K562 (cell line): ENCODE measurements at regions not wholly inside any gene's neighbourhood (a gene's known extent, or its start where the extent isn't known, plus 50 kb on each side); places are given as distances from the start of the nearest gene placed in this dataset.

Experiments
- ATAC-seq: fragments of 200-7000 bp; cut with Tn5 transposase; 3 replicates; pipeline ENCODE4 v1.9.1; 2020; ENCODE audit warnings: moderate library complexity
- BruUV-seq: library from RNA; stranded (reverse); fragments of 400-500 nt; replicated peaks from 2 replicates; lab custom pipeline; 2021; lab: Mats Ljungman, UMichigan
- CTCF ChIA-PET: fragments of 300-600 bp; formaldehyde crosslinking; extraction: SDS; loops from one replicate; lab custom pipeline; 2021; ENCODE audit warnings: low intra/inter-chr PET ratio; lab: Yijun Ruan, JAX
- POLR2A ChIA-PET: fragments of 300-600, 350-650 bp; sonication (Branson Sonifier 250); formaldehyde crosslinking; extraction: SDS; loops from one replicate; lab custom pipeline; 2021; ENCODE audit warnings: antibody characterized with exemption, inconsistent platforms; lab: Yijun Ruan, JAX
- DNase-seq, 4 experiments: peaks; one replicate each; pipeline versions ENCODE4 v3.0.0 to v3.0.0-alpha.2; 2011 to 2018; ENCODE audit warnings: low spot score in 3 of 4, mixed read lengths in 3 of 4; ENCODE audit errors: extremely low read depth in 1 of 4
- FAIRE-seq: peaks from 2 replicates; lab custom pipeline; 2011; peaks lifted over from hg19 to GRCh38; lab: Jason Lieb, UNC
- H2AFZ ChIP-seq: 2 replicates; pipeline ENCODE4 v1.6.0; 2011; ENCODE audit warnings: low read depth, low read length, control low read depth, inconsistent platforms
- H3K27ac ChIP-seq: fragments of 200-600 bp; 3 replicates; pipeline ENCODE4 v1.8.0; 2011; ENCODE audit warnings: low read depth, mild to moderate bottlenecking, control low read depth, inconsistent platforms, low read length, moderate library complexity, mixed read lengths; ENCODE audit errors: extremely low read depth
- H3K27me3 ChIP-seq, 2 experiments: fragments of 300-600 bp in 1 of 2; 2 replicates in 1 of 2; 3 replicates in 1 of 2; pipeline versions ENCODE4 v1.6.0 to v1.8.0; 2011; ENCODE audit warnings: inconsistent platforms in 2 of 2, low read length in 2 of 2, mild to moderate bottlenecking in 1 of 2, mixed read lengths in 1 of 2, moderate library complexity in 1 of 2; ENCODE audit not compliant: control insufficient read depth in 2 of 2, insufficient read depth in 2 of 2
- H3K36me3 ChIP-seq: fragments of 300-600 bp; 3 replicates; pipeline ENCODE4 v1.8.0; 2011; ENCODE audit warnings: mild to moderate bottlenecking, low read length, inconsistent platforms; ENCODE audit not compliant: control insufficient read depth, insufficient read depth
- H3K4me1 ChIP-seq, 2 experiments: fragments of 200-600 bp in 1 of 2; replicated peaks in 1 of 2; 2 replicates in 1 of 2; 3 replicates in 1 of 2; pipeline versions ENCODE4 v1.5.1 to v1.8.0; 2011; ENCODE audit warnings: inconsistent platforms in 2 of 2, low read length in 2 of 2, mild to moderate bottlenecking in 1 of 2, mixed read lengths in 1 of 2, moderate library complexity in 1 of 2; ENCODE audit not compliant: control insufficient read depth in 2 of 2, insufficient read depth in 2 of 2
- H3K4me2 ChIP-seq: 2 replicates; pipeline ENCODE4 v1.6.1; 2011; ENCODE audit warnings: low read length, control low read depth, inconsistent platforms, mixed read lengths; ENCODE audit not compliant: insufficient read depth
- H3K4me3 ChIP-seq: fragments of 200-600 bp; sonication (generic), shearing (Covaris generic); 2 replicates; pipeline ENCODE4 v1.5.1; 2016; ENCODE audit warnings: control low read depth, inconsistent platforms
- H3K79me2 ChIP-seq: fragments of 200-600 bp; 3 replicates; pipeline ENCODE4 v1.8.0; 2011; ENCODE audit warnings: low read length, inconsistent platforms; ENCODE audit not compliant: control insufficient read depth, insufficient read depth
- H3K9ac ChIP-seq, 2 experiments: 2 replicates each; pipeline versions ENCODE4 v1.6.0 to v1.6.1; 2011; ENCODE audit warnings: low read depth in 2 of 2, low read length in 2 of 2, control low read depth in 1 of 2, inconsistent platforms in 1 of 2, mild to moderate bottlenecking in 1 of 2, mixed read lengths in 1 of 2; ENCODE audit not compliant: insufficient read depth in 1 of 2
- H3K9me1 ChIP-seq: one replicate; pipeline ENCODE4 v1.6.0; 2011; ENCODE audit warnings: inconsistent platforms, mild to moderate bottlenecking, low read length, moderate library complexity; ENCODE audit not compliant: control insufficient read depth, insufficient read depth
- H3K9me3 ChIP-seq: replicated peaks from 2 replicates; pipeline ENCODE4 v1.5.1; 2011; ENCODE audit warnings: low read depth, low read length, inconsistent platforms; ENCODE audit not compliant: control insufficient read depth, insufficient read depth
- H4K20me1 ChIP-seq: replicated peaks from 2 replicates; pipeline ENCODE4 v1.6.1; 2011; ENCODE audit warnings: low read length, inconsistent platforms, mixed read lengths; ENCODE audit not compliant: control insufficient read depth, insufficient read depth
- AFF1 ChIP-seq, 2 experiments: fragments of 450-650 bp; IDR thresholded peaks; 2 replicates each; pipeline ENCODE4 v1.6.1; 2018; ENCODE audit warnings: mild to moderate bottlenecking in 2 of 2, low read depth in 1 of 2; ENCODE audit not compliant: partially characterized antibody in 2 of 2
- ATF7 ChIP-seq: fragments of 450-650 bp; IDR thresholded peaks from 2 replicates; pipeline ENCODE4 v1.7.1; 2014; ENCODE audit warnings: mild to moderate bottlenecking, moderate library complexity
- CREB3 ChIP-seq: fragments of 450-650 bp; conservative IDR thresholded peaks from 2 replicates; pipeline ENCODE4 v1.6.1; 2016; ENCODE audit warnings: missing genetic modification characterization, low read depth, mild to moderate bottlenecking, missing compliant biosample characterization, moderate library complexity
- MXD1 ChIP-seq: fragments of 250-450 bp; sonication (Bioruptor Pico); IDR thresholded peaks from 2 replicates; pipeline ENCODE4 v1.8.0; 2021; ENCODE audit warnings: borderline replicate concordance, mild to moderate bottlenecking, moderate library complexity; ENCODE audit not compliant: poor library complexity, severe bottlenecking
- NFYB ChIP-seq: IDR thresholded peaks from 2 replicates; pipeline ENCODE4 v1.6.1; 2011; ENCODE audit warnings: mild to moderate bottlenecking, moderate library complexity; ENCODE audit not compliant: insufficient read length; ENCODE audit errors: extremely low read depth
- NR1H2 ChIP-seq: sonication (generic); formaldehyde crosslinking; IDR thresholded peaks from 2 replicates; pipeline ENCODE4 v1.4.0; 2020; ENCODE audit warnings: mild to moderate bottlenecking, missing genetic modification reagents
- POLR3G ChIP-seq: IDR thresholded peaks from 2 replicates; pipeline ENCODE4 v1.6.1; 2011; ENCODE audit not compliant: insufficient read length, insufficient replicate concordance; ENCODE audit errors: extremely low read depth
- RBFOX2 ChIP-seq: fragments of 200-400 bp; formaldehyde crosslinking; IDR thresholded peaks from 2 replicates; pipeline ENCODE4 v1.6.1; 2017; ENCODE audit warnings: low read depth, mild to moderate bottlenecking, low read length, moderate library complexity
- ZHX1 ChIP-seq: fragments of 150-350 bp; conservative IDR thresholded peaks from 2 replicates; pipeline ENCODE4 v1.6.1; 2014; ENCODE audit warnings: low read length
- ZNF143 ChIP-seq: sonication (generic); formaldehyde crosslinking; IDR thresholded peaks from 2 replicates; pipeline ENCODE4 v1.9.0; 2022; ENCODE audit warnings: mild to moderate bottlenecking, missing genetic modification reagents
- ZNF589 ChIP-seq: fragments of 200-800 bp; sonication (Bioruptor generic); IDR thresholded peaks from 2 replicates; pipeline ENCODE4 v1.6.1; 2016; ENCODE audit warnings: low read depth, missing genetic modification characterization, missing compliant biosample characterization
- ZNF644 ChIP-seq: fragments of 200-800 bp; sonication (Bioruptor generic); IDR thresholded peaks from 2 replicates; pipeline ENCODE4 v1.6.1; 2016; ENCODE audit warnings: low read depth, missing genetic modification characterization, missing compliant biosample characterization
- ZZZ3 ChIP-seq: fragments of 450-650 bp; IDR thresholded peaks from 2 replicates; pipeline ENCODE4 v1.6.1; 2016; ENCODE audit warnings: antibody characterized with exemption, mild to moderate bottlenecking, moderate library complexity
- WGBS: fragments of 100-300 bp; shearing (Covaris generic); methylation state at CpG from one replicate; pipeline ENCODE4 v1.1.6; 2016; ENCODE audit warnings: low coverage, mixed read lengths; ENCODE audit not compliant: insufficient coverage; ENCODE audit errors: missing lambda C conversion rate; 5-methylcytosine and 5-hydroxymethylcytosine counted together
- in situ Hi-C: fragments of 300-500 bp; cut with MboI; formaldehyde crosslinking; loops from 4 replicates; pipeline ENCODE4 v1.15.0; 2018; ENCODE audit warnings: inconsistent platforms, mixed read lengths
- intact Hi-C: fragments of 100-400 bp; cut with micrococcal nuclease; formaldehyde crosslinking; loops from 2 replicates; pipeline ENCODE4 v1.14.2; 2022

GRCh38 chr18:40984856-40985255 lies 970.2 kb upstream of the PIK3C3 start:
- BruUV-seq: no TSS peak
- ChIA-PET POLR2A (no interaction called here), CTCF (no interaction called here)
- intact Hi-C loops (no loop called here), in situ Hi-C loops (no loop called here)
- H3K9me1 ChIP-seq: no peaks in the 10 kb centered on the region
- ATAC-seq (no peak), DNase-seq (no peak), FAIRE-seq (no peak)
- H3K27ac ChIP-seq: no peak overlapping the region
- no peaks in the 10 kb centered on the region for H4K20me1 ChIP-seq
- WGBS: 5% methylated on average over 1 of the region's 1 CpG
- H3K9me3 ChIP-seq: no peaks in the 10 kb centered on the region
- no peaks in the 10 kb centered on the region for H3K27me3 ChIP-seq
- no peak overlapping the region for H2AFZ ChIP-seq
- no peak overlapping the region for H3K4me3 ChIP-seq
- H3K36me3 ChIP-seq: no peaks in the 10 kb centered on the region
- H3K9ac ChIP-seq: no peak overlapping the region
- no peak overlapping the region for H3K4me2 ChIP-seq
- TF ChIP-seq ZZZ3 (no peak), ZNF644 (tag) (no peak), NFYB (no peak), AFF1 (IDR thresholded peaks at IDR 0.05; ENCODE audit: low read depth in 1 of 2, partially characterized antibody in 2 of 2) (no peak), RBFOX2 (no peak), POLR3G (no peak), MXD1 (CRISPR knock-in tag) (no peak), CREB3 (tag) (no peak), ZNF589 (no peak), NR1H2 (no peak), ATF7 (no peak), ZNF143 (no peak), ZHX1 (no peak)
- no peaks in the 10 kb centered on the region for H3K4me1 ChIP-seq
- H3K79me2 ChIP-seq: no peaks in the 10 kb centered on the region
